BLaER1 treated with 17β-estradiol and CSF1 and Interleukin-3, amounts not matched to agents 10 nM and 100 nM (cell line): ENCODE measurements at regions not wholly inside any gene's neighbourhood (a gene's known extent, or its start where the extent isn't known, plus 50 kb on each side); places are given as distances from the start of the nearest gene placed in this dataset.

ENCODE experiments used
- H3K27ac ChIP-seq, 11 experiments: shearing (Covaris generic); formaldehyde crosslinking; 2 replicates each; pipeline ENCODE4 v1.8.1; 2022
- H3K27me3 ChIP-seq, 11 experiments: shearing (Covaris generic); formaldehyde crosslinking; 2 replicates each; pipeline ENCODE4 v1.8.1; 2022
- H3K36me3 ChIP-seq, 11 experiments: shearing (Covaris generic); formaldehyde crosslinking; 2 replicates each; pipeline ENCODE4 v1.8.1; 2022
- H3K4me1 ChIP-seq, 10 experiments: shearing (Covaris generic); formaldehyde crosslinking; 2 replicates each; pipeline ENCODE4 v1.8.1; 2022
- H3K4me2 ChIP-seq, 11 experiments: shearing (Covaris generic); formaldehyde crosslinking; 2 replicates each; pipeline ENCODE4 v1.8.1; 2022
- H3K4me3 ChIP-seq, 10 experiments: shearing (Covaris generic); formaldehyde crosslinking; 2 replicates each; pipeline ENCODE4 v1.8.1; 2022
- H3K9ac ChIP-seq, 11 experiments: shearing (Covaris generic); formaldehyde crosslinking; 2 replicates each; pipeline ENCODE4 v1.8.1; 2022
- H3K9me3 ChIP-seq, 11 experiments: shearing (Covaris generic); formaldehyde crosslinking; replicated peaks in 1 of 11; 2 replicates each; pipeline ENCODE4 v1.8.1; 2022
- H4K20me1 ChIP-seq, 11 experiments: shearing (Covaris generic); formaldehyde crosslinking; 2 replicates each; pipeline ENCODE4 v1.8.1; 2022
- Cebpa-rat ChIP-seq, 11 experiments: shearing (Covaris generic); IDR thresholded peaks; 2 replicates each; pipeline ENCODE4 v1.8.1; 2022

- Histone ChIP-seq H4K20me1 (no peaks in the 10 kb centered on the region), H3K4me3 (no peak overlapping the region), H3K9ac (no peak overlapping the region), H3K4me2 (no peak overlapping the region), H3K4me1 (no peaks in the 10 kb centered on the region), H3K9me3 (peaks cover 0 to 13% (median 3%) of the 10 kb centered on the region in 11 experiments; a peak in 5 of 22 replicates), H3K36me3 (no peaks in the 10 kb centered on the region), H3K27me3 (no peaks in the 10 kb centered on the region), H3K27ac (no peak overlapping the region)
- TF ChIP-seq Cebpa-rat (IDR thresholded peaks at IDR 0.05): no peak
Measured at GRCh38 chr4:117610706-117611308, 423.5 kb upstream of the NDST3 start.

GRCh38 chr4:117621673-117622072 lies 412.6 kb upstream of the NDST3 start:
- H4K20me1 ChIP-seq: no peaks in the 10 kb centered on the region
- H3K27ac ChIP-seq: no peak overlapping the region
- no peak overlapping the region for H3K4me2 ChIP-seq
- 0 out of 22 replicates have a peak, but pooled peaks cover 0 to 5% (median 0%) of the 10 kb centered on the region in 11 experiments for H3K9me3 ChIP-seq
- H3K27me3 ChIP-seq: no peaks in the 10 kb centered on the region
- TF ChIP-seq Cebpa-rat (IDR thresholded peaks at IDR 0.05): no peak
- no peak overlapping the region for H3K9ac ChIP-seq
- H3K4me1 ChIP-seq: no peaks in the 10 kb centered on the region
- H3K4me3 ChIP-seq: no peak overlapping the region
- H3K36me3 ChIP-seq: no peaks in the 10 kb centered on the region

GRCh38 chr4:117623326-117623725 lies 411.0 kb upstream of the NDST3 start:
- Histone ChIP-seq H3K9me3 (no peaks in the 10 kb centered on the region), H3K4me1 (no peaks in the 10 kb centered on the region), H3K27ac (no peak overlapping the region), H3K9ac (no peak overlapping the region), H3K36me3 (no peaks in the 10 kb centered on the region), H3K27me3 (no peaks in the 10 kb centered on the region), H3K4me3 (no peak overlapping the region), H3K4me2 (no peak overlapping the region), H4K20me1 (no peaks in the 10 kb centered on the region)
- no peak for TF ChIP-seq Cebpa-rat (IDR thresholded peaks at IDR 0.05)

- Histone ChIP-seq H3K9ac (no peak overlapping the region), H3K4me1 (no peaks in the 10 kb centered on the region), H3K27me3 (no peaks in the 10 kb centered on the region), H3K4me3 (no peak overlapping the region), H3K27ac (no peak overlapping the region), H4K20me1 (no peaks in the 10 kb centered on the region), H3K9me3 (no peaks in the 10 kb centered on the region), H3K4me2 (no peak overlapping the region), H3K36me3 (no peaks in the 10 kb centered on the region)
- no peak for TF ChIP-seq Cebpa-rat (IDR thresholded peaks at IDR 0.05)
Measured at GRCh38 chr4:117626664-117627063, 407.6 kb upstream of the NDST3 start.

GRCh38 chr4:117634716-117635115 lies 399.6 kb upstream of the NDST3 start:
- Histone ChIP-seq H4K20me1 (no peaks in the 10 kb centered on the region), H3K27me3 (no peaks in the 10 kb centered on the region), H3K36me3 (no peaks in the 10 kb centered on the region), H3K27ac (no peak overlapping the region), H3K9ac (no peak overlapping the region), H3K4me1 (no peaks in the 10 kb centered on the region), H3K4me3 (no peak overlapping the region), H3K9me3 (no peaks in the 10 kb centered on the region), H3K4me2 (no peak overlapping the region)
- no peak for TF ChIP-seq Cebpa-rat (IDR thresholded peaks at IDR 0.05)

- peaks cover 0 to 6% (median 0%) of the 10 kb centered on the region in 10 experiments; a peak in 1 of 20 replicates for H3K4me1 ChIP-seq
- H3K4me3 ChIP-seq: no peak overlapping the region
- no peak overlapping the region for H3K27ac ChIP-seq
- H4K20me1 ChIP-seq: no peaks in the 10 kb centered on the region
- no peaks in the 10 kb centered on the region for H3K36me3 ChIP-seq
- no peaks in the 10 kb centered on the region for H3K27me3 ChIP-seq
- no peak overlapping the region for H3K9ac ChIP-seq
- no peak for TF ChIP-seq Cebpa-rat (IDR thresholded peaks at IDR 0.05)
- no peaks in the 10 kb centered on the region for H3K9me3 ChIP-seq
- no peak overlapping the region for H3K4me2 ChIP-seq
Measured at GRCh38 chr4:117637347-117637746, 396.9 kb upstream of the NDST3 start.

GRCh38 chr4:117640836-117641235 lies 393.4 kb upstream of the NDST3 start:
- Histone ChIP-seq H3K27ac (no peak overlapping the region), H3K9ac (no peak overlapping the region), H4K20me1 (no peaks in the 10 kb centered on the region), H3K4me3 (no peak overlapping the region), H3K4me2 (no peak overlapping the region), H3K36me3 (no peaks in the 10 kb centered on the region), H3K27me3 (no peaks in the 10 kb centered on the region), H3K9me3 (no peaks in the 10 kb centered on the region), H3K4me1 (peaks cover 0 to 6% (median 0%) of the 10 kb centered on the region in 10 experiments; a peak in 1 of 20 replicates)
- TF ChIP-seq Cebpa-rat (IDR thresholded peaks at IDR 0.05): no peak

- Histone ChIP-seq H3K36me3 (no peaks in the 10 kb centered on the region), H3K27ac (no peak overlapping the region), H4K20me1 (no peaks in the 10 kb centered on the region), H3K9me3 (peaks cover 0 to 3% (median 0%) of the 10 kb centered on the region in 11 experiments; a peak in 5 of 22 replicates), H3K4me1 (peaks cover 0 to 6% (median 0%) of the 10 kb centered on the region in 10 experiments; a peak in 1 of 20 replicates), H3K4me2 (no peak overlapping the region), H3K4me3 (no peak overlapping the region), H3K9ac (no peak overlapping the region), H3K27me3 (no peaks in the 10 kb centered on the region)
- TF ChIP-seq Cebpa-rat (IDR thresholded peaks at IDR 0.05): no peak
Measured at GRCh38 chr4:117641519-117641918, 392.8 kb upstream of the NDST3 start.

GRCh38 chr4:117654079-117654478 lies 380.2 kb upstream of the NDST3 start:
- no peaks in the 10 kb centered on the region for H4K20me1 ChIP-seq
- no peak for TF ChIP-seq Cebpa-rat (IDR thresholded peaks at IDR 0.05)
- H3K9me3 ChIP-seq: no peaks in the 10 kb centered on the region
- no peaks in the 10 kb centered on the region for H3K4me1 ChIP-seq
- no peak overlapping the region for H3K4me2 ChIP-seq
- no peak overlapping the region for H3K4me3 ChIP-seq
- no peak overlapping the region for H3K9ac ChIP-seq
- H3K36me3 ChIP-seq: no peaks in the 10 kb centered on the region
- H3K27ac ChIP-seq: no peak overlapping the region
- H3K27me3 ChIP-seq: no peaks in the 10 kb centered on the region

- H3K4me1 ChIP-seq: no peaks in the 10 kb centered on the region
- no peak overlapping the region for H3K9ac ChIP-seq
- H3K4me2 ChIP-seq: no peak overlapping the region
- no peak overlapping the region for H3K4me3 ChIP-seq
- H3K36me3 ChIP-seq: no peaks in the 10 kb centered on the region
- H3K27me3 ChIP-seq: no peaks in the 10 kb centered on the region
- H4K20me1 ChIP-seq: no peaks in the 10 kb centered on the region
- H3K9me3 ChIP-seq: no peaks in the 10 kb centered on the region
- H3K27ac ChIP-seq: no peak overlapping the region
- TF ChIP-seq Cebpa-rat (IDR thresholded peaks at IDR 0.05): no peak
Measured at GRCh38 chr4:117660668-117661067, 373.6 kb upstream of the NDST3 start.
